Muscle of leg (tissue), 3 donors: ENCODE measurements at regions not wholly inside any gene's neighbourhood (a gene's known extent, or its start where the extent isn't known, plus 50 kb on each side); places are given as distances from the start of the nearest gene placed in this dataset.

Experiments used
- DNase-seq: peaks from one replicate; pipeline ENCODE4 v3.0.0; 2013
- H3K27ac ChIP-seq: one replicate; pipeline ENCODE4 v1.5.1; 2013; ENCODE audit warnings: mild to moderate bottlenecking, low read length, control low read depth
- H3K27me3 ChIP-seq: one replicate; pipeline ENCODE4 v1.6.1; 2013; ENCODE audit warnings: low read length; ENCODE audit not compliant: control insufficient read depth, insufficient read depth
- H3K36me3 ChIP-seq: one replicate; pipeline ENCODE4 v1.6.1; 2013; ENCODE audit warnings: low read length; ENCODE audit not compliant: control insufficient read depth, insufficient read depth
- H3K4me1 ChIP-seq: one replicate; pipeline ENCODE4 v1.6.1; 2013; ENCODE audit warnings: low read length; ENCODE audit not compliant: control insufficient read depth, insufficient read depth
- H3K4me3 ChIP-seq: one replicate; pipeline ENCODE4 v1.5.1; 2013; ENCODE audit warnings: low read length, control low read depth
- H3K9me3 ChIP-seq: replicated peaks from 2 replicates; pipeline ENCODE4 v1.6.1; 2013; ENCODE audit warnings: low read depth, low read length; ENCODE audit not compliant: control insufficient read depth
- WGBS: methylation state at CpG from one replicate; pipeline ENCODE4 v1.1.5; 2013; ENCODE audit warnings: missing lambda C conversion rate; ENCODE audit not compliant: insufficient coverage; 5-methylcytosine and 5-hydroxymethylcytosine counted together

- Histone ChIP-seq H3K4me1 (no peaks in the 10 kb centered on the region), H3K36me3 (no peaks in the 10 kb centered on the region), H3K27ac (no peak overlapping the region), H3K9me3 (no peaks in the 10 kb centered on the region), H3K4me3 (no peak overlapping the region), H3K27me3 (no peaks in the 10 kb centered on the region)
- DNase-seq, result no peak
Observed at GRCh38 chr13:71998223-71998622, 131.2 kb upstream of the DACH1 start.

GRCh38 chr13:71979616-71980015, 112.6 kb upstream of the DACH1 start:
- no peaks in the 10 kb centered on the region for H3K27me3 ChIP-seq
- no peak overlapping the region for H3K27ac ChIP-seq
- H3K4me1 ChIP-seq, result no peaks in the 10 kb centered on the region
- WGBS, result no CpG with 5 or more reads among the region's 3 CpGs
- no peaks in the 10 kb centered on the region for H3K36me3 ChIP-seq
- no peak overlapping the region for H3K4me3 ChIP-seq
- DNase-seq, result no peak
- peaks cover 6% of the 10 kb centered on the region for H3K9me3 ChIP-seq

GRCh38 chr13:71977028-71977427, 110.0 kb upstream of the DACH1 start:
- no peaks in the 10 kb centered on the region for H3K27me3 ChIP-seq
- no peak overlapping the region for H3K27ac ChIP-seq
- no peak for DNase-seq
- H3K9me3 ChIP-seq, result peaks cover 3% of the 10 kb centered on the region
- H3K4me3 ChIP-seq, result no peak overlapping the region
- no peaks in the 10 kb centered on the region for H3K4me1 ChIP-seq
- no peaks in the 10 kb centered on the region for H3K36me3 ChIP-seq
- 89% methylated on average over 6 of the region's 7 CpGs for WGBS

- no peaks in the 10 kb centered on the region for H3K27me3 ChIP-seq
- H3K36me3 ChIP-seq, result no peaks in the 10 kb centered on the region
- no peaks in the 10 kb centered on the region for H3K4me1 ChIP-seq
- no peaks in the 10 kb centered on the region for H3K9me3 ChIP-seq
- H3K4me3 ChIP-seq, result no peak overlapping the region
- no peak for DNase-seq
- no peak overlapping the region for H3K27ac ChIP-seq
- WGBS, result 62% methylated on average over 4 of the region's 5 CpGs
Observed at GRCh38 chr13:71967990-71968389, 101.0 kb upstream of the DACH1 start.

- DNase-seq, result no peak
- Histone ChIP-seq H3K27ac (no peak overlapping the region), H3K27me3 (no peaks in the 10 kb centered on the region), H3K4me3 (no peak overlapping the region), H3K9me3 (no peaks in the 10 kb centered on the region), H3K36me3 (no peaks in the 10 kb centered on the region), H3K4me1 (no peaks in the 10 kb centered on the region)
- no CpG with 5 or more reads among the region's 8 CpGs for WGBS
Observed at GRCh38 chr13:71964491-71965100, 97.6 kb upstream of the DACH1 start.

GRCh38 chr13:71962735-71963134, 95.7 kb upstream of the DACH1 start:
- WGBS, result 100% methylated on average over 1 of the region's 3 CpGs
- Histone ChIP-seq H3K4me1 (no peaks in the 10 kb centered on the region), H3K9me3 (no peaks in the 10 kb centered on the region), H3K4me3 (no peak overlapping the region), H3K27ac (no peak overlapping the region), H3K27me3 (no peaks in the 10 kb centered on the region), H3K36me3 (no peaks in the 10 kb centered on the region)
- DNase-seq, result no peak

GRCh38 chr13:71962126-71962525, 95.1 kb upstream of the DACH1 start:
- no peak for DNase-seq
- Histone ChIP-seq H3K36me3 (no peaks in the 10 kb centered on the region), H3K4me1 (no peaks in the 10 kb centered on the region), H3K27me3 (no peaks in the 10 kb centered on the region), H3K4me3 (no peak overlapping the region), H3K27ac (no peak overlapping the region), H3K9me3 (no peaks in the 10 kb centered on the region)
- WGBS, result no CpG with 5 or more reads among the region's 2 CpGs

- no peak for DNase-seq
- H3K4me3 ChIP-seq, result no peak overlapping the region
- H3K36me3 ChIP-seq, result no peaks in the 10 kb centered on the region
- no peak overlapping the region for H3K27ac ChIP-seq
- 83% methylated on average over 1 of the region's 2 CpGs for WGBS
- no peaks in the 10 kb centered on the region for H3K4me1 ChIP-seq
- H3K27me3 ChIP-seq, result no peaks in the 10 kb centered on the region
- H3K9me3 ChIP-seq, result no peaks in the 10 kb centered on the region
Observed at GRCh38 chr13:71949441-71949840, 82.4 kb upstream of the DACH1 start.

- 33% methylated on average over 2 of the region's 4 CpGs for WGBS
- H3K9me3 ChIP-seq, result no peaks in the 10 kb centered on the region
- no peaks in the 10 kb centered on the region for H3K36me3 ChIP-seq
- H3K4me1 ChIP-seq, result no peaks in the 10 kb centered on the region
- H3K27ac ChIP-seq, result no peak overlapping the region
- H3K27me3 ChIP-seq, result no peaks in the 10 kb centered on the region
- DNase-seq, result no peak
- H3K4me3 ChIP-seq, result no peak overlapping the region
Observed at GRCh38 chr13:71939186-71939585, 72.2 kb upstream of the DACH1 start.

- no CpG with 5 or more reads among the region's 4 CpGs for WGBS
- no peak for DNase-seq
Observed at GRCh38 chr13:71935166-71935840, 68.3 kb upstream of the DACH1 start.

GRCh38 chr13:71924931-71925330, 57.9 kb upstream of the DACH1 start:
- Histone ChIP-seq H3K4me1 (no peaks in the 10 kb centered on the region), H3K27ac (no peak overlapping the region), H3K27me3 (no peaks in the 10 kb centered on the region), H3K4me3 (no peak overlapping the region), H3K9me3 (no peaks in the 10 kb centered on the region), H3K36me3 (no peaks in the 10 kb centered on the region)
- WGBS, result no CpG with 5 or more reads among the region's 2 CpGs
- no peak for DNase-seq

More at GRCh38 chr13:71935166-71935840, 68.3 kb upstream of the DACH1 start:
- no peaks in the 10 kb centered on the region for H3K27me3 ChIP-seq
- no peaks in the 10 kb centered on the region for H3K36me3 ChIP-seq
- no peaks in the 10 kb centered on the region for H3K9me3 ChIP-seq
- H3K4me1 ChIP-seq, result no peaks in the 10 kb centered on the region
- no peak overlapping the region for H3K4me3 ChIP-seq
- H3K27ac ChIP-seq, result no peak overlapping the region
